AG04450 (cell line): ENCODE measurements at regions not wholly inside any gene's neighbourhood (a gene's known extent, or its start where the extent isn't known, plus 50 kb on each side); places are given as distances from the start of the nearest gene placed in this dataset.

Experiments used
- CTCF ChIA-PET: fragments of 300-600, 350-600 bp; formaldehyde crosslinking; extraction: SDS; loops from one replicate; lab custom pipeline; 2022; ENCODE audit warnings: antibody characterized with exemption, inconsistent platforms; lab: Charles Lee
- POLR2A ChIA-PET: fragments of 350-600 bp; formaldehyde crosslinking; extraction: SDS; loops from one replicate; lab custom pipeline; 2021; ENCODE audit warnings: antibody characterized with exemption, inconsistent platforms; lab: Yijun Ruan, JAX
- DNase-seq: peaks from one replicate; pipeline ENCODE4 v3.0.0-alpha.2; 2011; ENCODE audit warnings: low read depth, low spot score
- H3K27ac ChIP-seq: one replicate; pipeline ENCODE4 v1.5.1; 2012; ENCODE audit warnings: low read depth, low read length, control low read depth
- H3K27me3 ChIP-seq: one replicate; pipeline ENCODE4 v1.6.0; 2012; ENCODE audit warnings: low read length; ENCODE audit not compliant: control insufficient read depth, insufficient read depth
- H3K4me3 ChIP-seq: 2 replicates; pipeline ENCODE4 v1.5.1; 2011; ENCODE audit warnings: mild to moderate bottlenecking, low read depth, low read length, control low read depth
- H3K9me3 ChIP-seq: 2 replicates; pipeline ENCODE4 v1.5.1; 2012; ENCODE audit warnings: low read length; ENCODE audit not compliant: control insufficient read depth, insufficient read depth
- TF ChIP-seq, protein P1 (sequence below): IDR thresholded peaks from 2 replicates; pipeline ENCODE4 v1.5.1; 2011; ENCODE audit warnings: low read depth, low read length, control low read depth, inconsistent platforms

DNA sequence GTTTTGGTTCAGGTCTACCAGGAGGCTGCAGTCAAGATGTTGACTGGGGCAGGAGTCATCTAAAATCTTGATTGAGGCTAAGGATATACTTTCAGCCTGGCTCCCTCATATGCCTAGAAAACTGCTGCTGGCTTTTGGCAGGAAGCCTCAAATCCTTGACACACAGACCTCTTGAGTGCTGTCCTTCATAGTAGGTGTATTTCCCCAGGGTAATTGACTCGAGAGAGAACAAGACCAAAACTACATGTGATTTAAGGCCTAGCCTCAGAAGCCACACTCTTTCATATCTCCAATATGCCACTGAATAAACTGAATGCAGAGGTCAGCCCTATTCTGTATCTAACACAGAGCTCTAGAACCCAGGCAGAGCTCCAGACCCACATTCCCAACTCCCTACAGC, 402.3 kb upstream of the ADAMTS16 start:
- TF ChIP-seq, protein P1, sequence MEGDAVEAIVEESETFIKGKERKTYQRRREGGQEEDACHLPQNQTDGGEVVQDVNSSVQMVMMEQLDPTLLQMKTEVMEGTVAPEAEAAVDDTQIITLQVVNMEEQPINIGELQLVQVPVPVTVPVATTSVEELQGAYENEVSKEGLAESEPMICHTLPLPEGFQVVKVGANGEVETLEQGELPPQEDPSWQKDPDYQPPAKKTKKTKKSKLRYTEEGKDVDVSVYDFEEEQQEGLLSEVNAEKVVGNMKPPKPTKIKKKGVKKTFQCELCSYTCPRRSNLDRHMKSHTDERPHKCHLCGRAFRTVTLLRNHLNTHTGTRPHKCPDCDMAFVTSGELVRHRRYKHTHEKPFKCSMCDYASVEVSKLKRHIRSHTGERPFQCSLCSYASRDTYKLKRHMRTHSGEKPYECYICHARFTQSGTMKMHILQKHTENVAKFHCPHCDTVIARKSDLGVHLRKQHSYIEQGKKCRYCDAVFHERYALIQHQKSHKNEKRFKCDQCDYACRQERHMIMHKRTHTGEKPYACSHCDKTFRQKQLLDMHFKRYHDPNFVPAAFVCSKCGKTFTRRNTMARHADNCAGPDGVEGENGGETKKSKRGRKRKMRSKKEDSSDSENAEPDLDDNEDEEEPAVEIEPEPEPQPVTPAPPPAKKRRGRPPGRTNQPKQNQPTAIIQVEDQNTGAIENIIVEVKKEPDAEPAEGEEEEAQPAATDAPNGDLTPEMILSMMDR: no peak
- DNase-seq: no peak
- ChIA-PET POLR2A (no interaction called here), CTCF (no interaction called here)
- Histone ChIP-seq H3K27ac (no peak overlapping the region), H3K9me3 (peaks cover 26% of the 10 kb centered on the region), H3K27me3 (no peaks in the 10 kb centered on the region), H3K4me3 (no peak overlapping the region)

DNA sequence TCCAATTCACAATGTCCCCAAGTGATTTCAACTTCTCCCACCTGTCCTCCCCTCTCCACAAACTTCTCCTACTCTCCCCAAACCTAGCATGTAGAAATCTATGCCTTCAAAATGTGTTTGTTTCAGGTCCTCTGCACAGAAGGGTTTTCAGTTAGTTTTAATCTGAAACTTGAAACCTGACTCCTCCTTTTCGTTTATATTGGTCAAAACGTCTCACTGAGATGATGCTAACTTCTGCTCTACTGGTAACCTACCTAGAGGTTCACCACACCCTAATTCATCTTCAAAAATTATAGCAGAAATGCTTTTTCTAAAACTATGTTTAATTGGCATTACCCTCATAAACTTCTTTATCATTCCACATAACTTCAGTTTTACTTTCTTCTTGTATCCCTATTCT, 401.8 kb upstream of the ADAMTS16 start:
- TF ChIP-seq, protein P1: no peak
- POLR2A ChIA-PET: no interaction called here
- CTCF ChIA-PET: no interaction called here
- no peak for DNase-seq
- no peak overlapping the region for H3K27ac ChIP-seq
- H3K4me3 ChIP-seq: no peak overlapping the region
- H3K27me3 ChIP-seq: no peaks in the 10 kb centered on the region
- H3K9me3 ChIP-seq: peaks cover 26% of the 10 kb centered on the region

DNA sequence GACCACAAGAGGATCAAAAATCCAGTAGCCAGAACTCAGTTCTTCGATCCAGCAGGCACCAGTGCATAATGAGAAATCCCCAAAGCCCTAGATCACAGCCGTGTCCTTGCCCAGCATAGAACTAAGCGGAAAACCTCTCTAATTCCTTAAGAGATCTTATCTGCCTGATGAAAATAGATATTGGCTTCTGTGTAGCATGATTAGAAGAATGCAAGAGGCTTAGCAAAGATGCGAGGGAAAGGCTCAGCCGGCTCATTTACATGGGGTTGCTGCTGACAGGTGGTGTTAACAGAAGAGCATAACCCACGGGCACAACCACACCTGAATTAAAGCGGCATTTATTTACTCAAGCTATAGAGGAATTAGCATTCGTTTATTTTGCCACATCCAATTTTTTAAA, 400.0 kb upstream of the ADAMTS16 start:
- TF ChIP-seq, protein P1: no peak
- POLR2A ChIA-PET: no interaction called here

DNA sequence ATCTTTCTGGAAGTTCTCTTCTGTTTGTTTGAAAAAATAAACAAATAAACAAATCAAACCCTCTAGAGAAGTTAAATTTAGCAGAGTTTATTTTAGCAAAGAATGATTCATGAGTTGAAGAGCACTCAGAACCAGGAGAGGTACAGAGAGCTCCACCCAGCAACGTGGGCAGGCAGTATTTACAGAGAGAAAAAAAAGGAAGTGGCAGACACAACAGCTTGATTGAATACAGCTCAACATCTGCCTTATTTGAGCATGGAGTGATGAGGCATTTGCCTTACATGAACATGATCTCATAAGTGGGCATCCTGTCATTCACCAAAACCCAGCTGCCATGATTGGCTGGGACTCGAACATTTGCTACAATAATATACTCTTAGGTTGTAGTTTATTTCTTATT, 381.6 kb upstream of the ADAMTS16 start:
- TF ChIP-seq, protein P1: no peak
- H3K4me3 ChIP-seq: no peak overlapping the region
- POLR2A ChIA-PET: no interaction called here
- H3K9me3 ChIP-seq: 0 out of 2 replicates have a peak, but pooled peaks cover 3% of the 10 kb centered on the region
- DNase-seq: no peak
- CTCF ChIA-PET: no interaction called here
- H3K27me3 ChIP-seq: no peaks in the 10 kb centered on the region
- no peak overlapping the region for H3K27ac ChIP-seq

More for the DNA sequence above, 400.0 kb upstream of the ADAMTS16 start:
- H3K27ac ChIP-seq: no peak overlapping the region
- no peak for DNase-seq
- peaks cover 20% of the 10 kb centered on the region for H3K9me3 ChIP-seq
- H3K27me3 ChIP-seq: no peaks in the 10 kb centered on the region
- CTCF ChIA-PET: no interaction called here
- H3K4me3 ChIP-seq: no peak overlapping the region

DNA sequence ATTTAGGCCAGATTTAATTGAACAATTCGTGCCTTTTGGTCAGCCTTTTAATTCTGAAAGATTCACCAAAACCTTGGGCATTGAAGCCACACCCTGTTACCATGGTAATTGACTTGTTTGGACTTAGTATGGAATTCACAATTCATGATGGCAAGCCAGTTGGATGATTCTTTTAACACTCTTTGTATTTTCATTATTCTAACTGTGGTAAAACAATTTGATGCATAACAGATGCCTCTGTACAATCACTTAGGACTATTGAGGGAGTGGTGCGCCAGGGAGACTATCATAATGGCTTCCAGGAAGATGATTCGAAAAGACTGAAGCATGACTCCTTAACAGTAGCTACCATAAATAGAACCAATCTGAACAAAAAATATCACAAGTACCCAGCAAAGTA, 381.1 kb upstream of the ADAMTS16 start:
- ChIA-PET POLR2A (no interaction called here), CTCF (no interaction called here)
- no peak overlapping the region for H3K27ac ChIP-seq
- TF ChIP-seq, protein P1: no peak
- H3K9me3 ChIP-seq: 0 out of 2 replicates have a peak, but pooled peaks cover 3% of the 10 kb centered on the region
- DNase-seq: no peak
- H3K4me3 ChIP-seq: no peak overlapping the region
- H3K27me3 ChIP-seq: no peaks in the 10 kb centered on the region
